Fibroblast of the aortic adventitia (primary cell): ENCODE measurements at regions not wholly inside any gene's neighbourhood (a gene's known extent, or its start where the extent isn't known, plus 50 kb on each side); places are given as distances from the start of the nearest gene placed in this dataset.

Source experiments
- DNase-seq: peaks from one replicate; pipeline ENCODE4 v3.0.0-alpha.2; 2010; ENCODE audit warnings: low read depth
- H3K4me3 ChIP-seq: 2 replicates; pipeline ENCODE4 v1.5.1; 2011; ENCODE audit warnings: low read depth, mild to moderate bottlenecking, control low read depth, low read length, moderate library complexity
- CTCF ChIP-seq: IDR thresholded peaks from 2 replicates; pipeline ENCODE4 v1.5.1; 2011; ENCODE audit warnings: mild to moderate bottlenecking, low read length, control low read depth, inconsistent platforms; ENCODE audit not compliant: insufficient read depth

- DNase-seq, result no peak
- TF ChIP-seq CTCF, result no peak
- H3K4me3 ChIP-seq, result no peak overlapping the region
These were observed 73.4 kb upstream of the PROX1 start for GRCh38 chr1:213914392-213914791.

GRCh38 chr1:213921311-213921710 lies 66.5 kb upstream of the PROX1 start:
- TF ChIP-seq CTCF, result no peak
- H3K4me3 ChIP-seq, result no peak overlapping the region
- DNase-seq, result no peak

GRCh38 chr1:213921712-213922111 lies 66.1 kb upstream of the PROX1 start:
- no peak for TF ChIP-seq CTCF
- DNase-seq, result no peak
- no peak overlapping the region for H3K4me3 ChIP-seq

- no peak for DNase-seq
- H3K4me3 ChIP-seq, result no peak overlapping the region
- no peak for TF ChIP-seq CTCF
These were observed 62.1 kb upstream of the PROX1 start for GRCh38 chr1:213925531-213926182.

- no peak for TF ChIP-seq CTCF
- no peak for DNase-seq
- H3K4me3 ChIP-seq, result no peak overlapping the region
These were observed 59.9 kb upstream of the PROX1 start for GRCh38 chr1:213927846-213928245.

- TF ChIP-seq CTCF, result no peak
- DNase-seq, result no peak
- no peak overlapping the region for H3K4me3 ChIP-seq
These were observed 58.4 kb upstream of the PROX1 start for GRCh38 chr1:213929398-213929797.

GRCh38 chr1:213931836-213932235 lies 55.9 kb upstream of the PROX1 start:
- DNase-seq, result no peak
- no peak for TF ChIP-seq CTCF
- H3K4me3 ChIP-seq, result no peak overlapping the region
